HG02943 (cell line): ENCODE measurements at regions not wholly inside any gene's neighbourhood (a gene's known extent, or its start where the extent isn't known, plus 50 kb on each side); places are given as distances from the start of the nearest gene placed in this dataset.
"Not testable (repeated sequence)": the region's sequence is repeated elsewhere in the genome, so short reads cannot be mapped to it uniquely, and the experiment has no call there.

Source experiments
- ATAC-seq: cut with Tn5 transposase; IDR thresholded peaks from one replicate; pipeline ENCODE4 v1.9.1; 2021; ENCODE audit warnings: mild to moderate bottlenecking, low read depth, moderate library complexity; ENCODE audit not compliant: unreplicated experiment

GRCh38 chr6:78492351-78493017, 374.9 kb upstream of the IRAK1BP1 start:
- no peak for ATAC-seq

- no peak for ATAC-seq
Observed at GRCh38 chr6:78500299-78501089, 366.9 kb upstream of the IRAK1BP1 start.

GRCh38 chr6:78502386-78502887, 364.9 kb upstream of the IRAK1BP1 start:
- ATAC-seq: no peak

GRCh38 chr6:78505178-78505577, 362.2 kb upstream of the IRAK1BP1 start:
- no peak for ATAC-seq

- no peak for ATAC-seq
Observed at GRCh38 chr6:78511009-78511408, 356.3 kb upstream of the IRAK1BP1 start.

- no peak for ATAC-seq
Observed at GRCh38 chr6:78513856-78514255, 353.5 kb upstream of the IRAK1BP1 start.

- no peak for ATAC-seq
Observed at GRCh38 chr6:78515271-78515670, 352.1 kb upstream of the IRAK1BP1 start.

GRCh38 chr6:78517399-78517798, 350.0 kb upstream of the IRAK1BP1 start:
- ATAC-seq: no peak

- no peak for ATAC-seq
Observed at GRCh38 chr6:78523622-78524021, 343.7 kb upstream of the IRAK1BP1 start.

GRCh38 chr6:78525976-78526375, 341.4 kb upstream of the IRAK1BP1 start:
- no peak for ATAC-seq

GRCh38 chr6:78526432-78526831, 340.9 kb upstream of the IRAK1BP1 start:
- no peak for ATAC-seq

- ATAC-seq: no peak
Observed at GRCh38 chr6:78528926-78529325, 338.4 kb upstream of the IRAK1BP1 start.

GRCh38 chr6:78530208-78530607, 337.1 kb upstream of the IRAK1BP1 start:
- no peak for ATAC-seq

- ATAC-seq: no peak
Observed at GRCh38 chr6:78533426-78533825, 333.9 kb upstream of the IRAK1BP1 start.

GRCh38 chr6:78533876-78534275, 333.5 kb upstream of the IRAK1BP1 start:
- ATAC-seq: no peak

GRCh38 chr6:78538002-78538401, 329.3 kb upstream of the IRAK1BP1 start:
- ATAC-seq: no peak

GRCh38 chr6:78547636-78548035, 319.7 kb upstream of the IRAK1BP1 start:
- ATAC-seq: not testable (repeated sequence)

GRCh38 chr6:78551361-78551760, 316.0 kb upstream of the IRAK1BP1 start:
- no peak for ATAC-seq

GRCh38 chr6:78552435-78552834, 314.9 kb upstream of the IRAK1BP1 start:
- ATAC-seq: no peak

- ATAC-seq: no peak
Observed at GRCh38 chr6:78554341-78554740, 313.0 kb upstream of the IRAK1BP1 start.

- no peak for ATAC-seq
Observed at GRCh38 chr6:78559056-78559455, 308.3 kb upstream of the IRAK1BP1 start.

GRCh38 chr6:78561015-78561414, 306.3 kb upstream of the IRAK1BP1 start:
- no peak for ATAC-seq
